ENCODE measurements at regions not wholly inside any gene's neighbourhood (a gene's known extent, or its start where the extent isn't known, plus 50 kb on each side); places are given as distances from the start of the nearest gene placed in this dataset.

- ChIA-PET CTCF (no interaction called here), POLR2A (no interaction called here)
- in situ Hi-C loops (cut with HindIII; ENCODE audit: low pct_unique_long_range_greater_than_20kb, low sequenced_read_pairs), result no loop called here
- BruUV-seq (replicated peaks), result no TSS peak
- H3K9me3 ChIP-seq (ENCODE audit: control insufficient read depth, insufficient read depth, low read depth, low read length), result no peaks in the 10 kb centered on the region
- H3K4me1 ChIP-seq (ENCODE audit: control insufficient read depth, insufficient read depth, low read length), result no peaks in the 10 kb centered on the region
- no peak for TF ChIP-seq POLR2AphosphoS5 (IDR thresholded peaks at IDR 0.05; ENCODE audit: low read depth, low read length)
- no peak for TF ChIP-seq SIN3A (IDR thresholded peaks at IDR 0.05; ENCODE audit: borderline replicate concordance, insufficient read depth, low read depth, low read length)
- TF ChIP-seq, protein P1, sequence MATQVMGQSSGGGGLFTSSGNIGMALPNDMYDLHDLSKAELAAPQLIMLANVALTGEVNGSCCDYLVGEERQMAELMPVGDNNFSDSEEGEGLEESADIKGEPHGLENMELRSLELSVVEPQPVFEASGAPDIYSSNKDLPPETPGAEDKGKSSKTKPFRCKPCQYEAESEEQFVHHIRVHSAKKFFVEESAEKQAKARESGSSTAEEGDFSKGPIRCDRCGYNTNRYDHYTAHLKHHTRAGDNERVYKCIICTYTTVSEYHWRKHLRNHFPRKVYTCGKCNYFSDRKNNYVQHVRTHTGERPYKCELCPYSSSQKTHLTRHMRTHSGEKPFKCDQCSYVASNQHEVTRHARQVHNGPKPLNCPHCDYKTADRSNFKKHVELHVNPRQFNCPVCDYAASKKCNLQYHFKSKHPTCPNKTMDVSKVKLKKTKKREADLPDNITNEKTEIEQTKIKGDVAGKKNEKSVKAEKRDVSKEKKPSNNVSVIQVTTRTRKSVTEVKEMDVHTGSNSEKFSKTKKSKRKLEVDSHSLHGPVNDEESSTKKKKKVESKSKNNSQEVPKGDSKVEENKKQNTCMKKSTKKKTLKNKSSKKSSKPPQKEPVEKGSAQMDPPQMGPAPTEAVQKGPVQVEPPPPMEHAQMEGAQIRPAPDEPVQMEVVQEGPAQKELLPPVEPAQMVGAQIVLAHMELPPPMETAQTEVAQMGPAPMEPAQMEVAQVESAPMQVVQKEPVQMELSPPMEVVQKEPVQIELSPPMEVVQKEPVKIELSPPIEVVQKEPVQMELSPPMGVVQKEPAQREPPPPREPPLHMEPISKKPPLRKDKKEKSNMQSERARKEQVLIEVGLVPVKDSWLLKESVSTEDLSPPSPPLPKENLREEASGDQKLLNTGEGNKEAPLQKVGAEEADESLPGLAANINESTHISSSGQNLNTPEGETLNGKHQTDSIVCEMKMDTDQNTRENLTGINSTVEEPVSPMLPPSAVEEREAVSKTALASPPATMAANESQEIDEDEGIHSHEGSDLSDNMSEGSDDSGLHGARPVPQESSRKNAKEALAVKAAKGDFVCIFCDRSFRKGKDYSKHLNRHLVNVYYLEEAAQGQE (IDR thresholded peaks at IDR 0.05; ENCODE audit: insufficient read depth in 1 of 2, low read depth in 2 of 2, low read length in 1 of 2), result no peak
- no peak for TF ChIP-seq TCF7L2 (IDR thresholded peaks at IDR 0.05; ENCODE audit: low read depth, low read length)
- no peak for TF ChIP-seq CTCF (IDR thresholded peaks at IDR 0.05)
- no peak for DNase-seq (ENCODE audit: low read depth, low spot score)
- ATAC-seq, result no peak
- no peak overlapping the region for H3K27ac ChIP-seq (ENCODE audit: low read length)
- intact Hi-C loops (cut with micrococcal nuclease; ENCODE audit: unreplicated experiment), result no loop called here
- no peaks in the 10 kb centered on the region for H3K36me3 ChIP-seq (ENCODE audit: control insufficient read depth, insufficient read depth, low read length)
- no peak overlapping the region for H3K4me3 ChIP-seq (ENCODE audit: low read depth in 2 of 2, low read length in 2 of 2)
- no peaks in the 10 kb centered on the region for H3K27me3 ChIP-seq (ENCODE audit: control insufficient read depth, insufficient read depth, low read length)
Observed at GRCh38 chr9:26220367-26220766, 542.1 kb upstream of the TUSC1 start.

DNA sequence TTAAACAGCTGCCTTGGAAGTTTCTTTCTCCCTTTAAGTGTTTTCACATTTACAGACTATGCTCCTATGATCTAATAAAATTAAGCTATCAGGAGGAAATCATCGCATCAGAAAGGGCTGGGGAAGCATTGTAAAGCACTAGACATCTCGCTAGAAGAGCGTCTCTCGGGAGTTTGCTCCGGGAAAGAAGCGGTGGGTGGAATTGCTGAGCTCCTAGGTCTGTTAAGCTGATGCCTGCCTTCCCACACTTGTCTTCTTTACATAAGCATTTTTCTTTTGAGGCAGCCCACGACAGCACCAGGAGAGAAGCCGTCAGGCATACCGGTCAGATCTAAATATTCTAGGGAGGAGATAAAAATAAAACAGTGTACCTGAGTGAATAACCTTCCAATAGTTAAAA is 541.7 kb upstream of the TUSC1 start:
- H3K4me3 ChIP-seq (ENCODE audit: low read depth in 2 of 2, low read length in 2 of 2), result no peak overlapping the region
- no peaks in the 10 kb centered on the region for H3K36me3 ChIP-seq (ENCODE audit: control insufficient read depth, insufficient read depth, low read length)
- in situ Hi-C loops (cut with HindIII; ENCODE audit: low pct_unique_long_range_greater_than_20kb, low sequenced_read_pairs) (no loop called here), intact Hi-C loops (cut with micrococcal nuclease; ENCODE audit: unreplicated experiment) (no loop called here)
- no peaks in the 10 kb centered on the region for H3K4me1 ChIP-seq (ENCODE audit: control insufficient read depth, insufficient read depth, low read length)
- TF ChIP-seq SIN3A (IDR thresholded peaks at IDR 0.05; ENCODE audit: borderline replicate concordance, insufficient read depth, low read depth, low read length) (no peak), POLR2AphosphoS5 (IDR thresholded peaks at IDR 0.05; ENCODE audit: low read depth, low read length) (no peak), TCF7L2 (IDR thresholded peaks at IDR 0.05; ENCODE audit: low read depth, low read length) (no peak), CTCF (IDR thresholded peaks at IDR 0.05) (no peak)
- TF ChIP-seq, protein P1 (IDR thresholded peaks at IDR 0.05; ENCODE audit: insufficient read depth in 1 of 2, low read depth in 2 of 2, low read length in 1 of 2), result no peak
- CTCF ChIA-PET, result no interaction called here
- no TSS peak for BruUV-seq (replicated peaks)
- ATAC-seq (no peak), DNase-seq (ENCODE audit: low read depth, low spot score) (no peak)
- no peaks in the 10 kb centered on the region for H3K27me3 ChIP-seq (ENCODE audit: control insufficient read depth, insufficient read depth, low read length)
- H3K9me3 ChIP-seq (ENCODE audit: control insufficient read depth, insufficient read depth, low read depth, low read length), result no peaks in the 10 kb centered on the region
- POLR2A ChIA-PET, result no interaction called here
- no peak overlapping the region for H3K27ac ChIP-seq (ENCODE audit: low read length)
